ENCODE measurements at regions not wholly inside any gene's neighbourhood (a gene's known extent, or its start where the extent isn't known, plus 50 kb on each side); places are given as distances from the start of the nearest gene placed in this dataset.

- in situ Hi-C loops (cut with MboI; ENCODE audit: low sequenced_read_pairs) = no loop called here
- DNase-seq (ENCODE audit: low spot score in 2 of 2) = no peak
- no peaks in the 10 kb centered on the region for H3K4me1 ChIP-seq
- H3K9me3 ChIP-seq = no peaks in the 10 kb centered on the region
- peaks cover 11% of the 10 kb centered on the region for H3K27me3 ChIP-seq (ENCODE audit: low read depth)
- H3K4me3 ChIP-seq = no peak overlapping the region
- H3K36me3 ChIP-seq (replicated peaks) = no peaks in the 10 kb centered on the region
Measured at GRCh38 chr7:93008833-93009232, 108.9 kb downstream of the SAMD9 start.

- H3K27me3 ChIP-seq (ENCODE audit: low read depth) = peaks cover 8% of the 10 kb centered on the region
- no peaks in the 10 kb centered on the region for H3K36me3 ChIP-seq (replicated peaks)
- DNase-seq (ENCODE audit: low spot score in 2 of 2) = no peak
- H3K9me3 ChIP-seq = no peaks in the 10 kb centered on the region
- H3K4me3 ChIP-seq = no peak overlapping the region
- no peaks in the 10 kb centered on the region for H3K4me1 ChIP-seq
- in situ Hi-C loops (cut with MboI; ENCODE audit: low sequenced_read_pairs) = no loop called here
Measured at GRCh38 chr7:93006480-93007095, 111.2 kb downstream of the SAMD9 start.

- H3K9me3 ChIP-seq = no peaks in the 10 kb centered on the region
- DNase-seq (ENCODE audit: low spot score in 2 of 2) = no peak
- no peaks in the 10 kb centered on the region for H3K36me3 ChIP-seq (replicated peaks)
- no peak overlapping the region for H3K4me3 ChIP-seq
- H3K4me1 ChIP-seq = no peaks in the 10 kb centered on the region
- peaks cover 3% of the 10 kb centered on the region; the same call in 1 of the 2 replicates for H3K27me3 ChIP-seq (ENCODE audit: low read depth)
- in situ Hi-C loops (cut with MboI; ENCODE audit: low sequenced_read_pairs) = no loop called here
Measured at GRCh38 chr7:93004906-93005305, 112.9 kb downstream of the SAMD9 start.

- H3K27me3 ChIP-seq (ENCODE audit: low read depth) = no peaks in the 10 kb centered on the region; the same call in none of the 2 replicates
Measured at GRCh38 chr7:92997719-92998118, 120.1 kb downstream of the SAMD9 start.

DNA sequence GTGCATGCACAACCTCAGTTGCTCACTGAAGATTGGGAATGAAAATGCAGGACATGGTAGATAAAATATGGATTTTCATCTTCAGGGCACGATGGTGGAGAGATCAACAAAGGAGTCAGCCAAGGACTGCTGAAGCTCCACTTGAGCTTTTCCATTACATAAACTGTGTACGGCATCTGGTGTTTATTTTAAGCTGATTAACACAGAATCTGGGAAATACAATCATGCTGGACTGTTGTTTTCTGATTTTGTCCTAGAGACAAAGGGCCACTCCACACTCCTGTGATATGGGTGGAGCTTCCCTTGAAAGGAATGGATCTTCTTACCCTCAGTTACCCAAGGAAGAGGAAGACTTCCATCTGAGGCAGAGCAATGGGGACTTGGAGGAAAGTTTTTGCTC lies 120.6 kb downstream of the SAMD9 start:
- no peaks in the 10 kb centered on the region for H3K4me1 ChIP-seq
- in situ Hi-C loops (cut with MboI; ENCODE audit: low sequenced_read_pairs) = no loop called here

More at GRCh38 chr7:92997719-92998118, 120.1 kb downstream of the SAMD9 start:
- H3K4me3 ChIP-seq = no peak overlapping the region
- H3K36me3 ChIP-seq (replicated peaks) = no peaks in the 10 kb centered on the region
- DNase-seq (ENCODE audit: low spot score in 2 of 2) = no peak
- in situ Hi-C loops (cut with MboI; ENCODE audit: low sequenced_read_pairs) = no loop called here
- no peaks in the 10 kb centered on the region for H3K4me1 ChIP-seq
- no peaks in the 10 kb centered on the region for H3K9me3 ChIP-seq

GRCh38 chr7:92994901-92995300 lies 122.9 kb downstream of the SAMD9 start:
- no peak overlapping the region for H3K4me3 ChIP-seq

More for the DNA sequence above, 120.6 kb downstream of the SAMD9 start:
- H3K36me3 ChIP-seq (replicated peaks) = no peaks in the 10 kb centered on the region
- H3K27me3 ChIP-seq (ENCODE audit: low read depth) = no peaks in the 10 kb centered on the region; the same call in none of the 2 replicates
- no peak overlapping the region for H3K4me3 ChIP-seq
- no peaks in the 10 kb centered on the region for H3K9me3 ChIP-seq
- DNase-seq (ENCODE audit: low spot score in 2 of 2) = no peak

GRCh38 chr7:92992932-92993331 lies 124.8 kb downstream of the SAMD9 start:
- Histone ChIP-seq H3K9me3 (no peaks in the 10 kb centered on the region), H3K4me1 (no peaks in the 10 kb centered on the region), H3K36me3 (replicated peaks) (no peaks in the 10 kb centered on the region), H3K4me3 (no peak overlapping the region), H3K27me3 (ENCODE audit: low read depth) (no peaks in the 10 kb centered on the region; the same call in none of the 2 replicates)
- in situ Hi-C loops (cut with MboI; ENCODE audit: low sequenced_read_pairs) = no loop called here
- DNase-seq (ENCODE audit: low spot score in 2 of 2) = no peak

More at GRCh38 chr7:92994901-92995300, 122.9 kb downstream of the SAMD9 start:
- in situ Hi-C loops (cut with MboI; ENCODE audit: low sequenced_read_pairs) = no loop called here
- Histone ChIP-seq H3K9me3 (no peaks in the 10 kb centered on the region), H3K36me3 (replicated peaks) (no peaks in the 10 kb centered on the region), H3K4me1 (no peaks in the 10 kb centered on the region), H3K27me3 (ENCODE audit: low read depth) (no peaks in the 10 kb centered on the region; the same call in none of the 2 replicates)
- no peak for DNase-seq (ENCODE audit: low spot score in 2 of 2)

GRCh38 chr7:92992483-92992882 lies 125.3 kb downstream of the SAMD9 start:
- no peak for DNase-seq (ENCODE audit: low spot score in 2 of 2)
- Histone ChIP-seq H3K27me3 (ENCODE audit: low read depth) (no peaks in the 10 kb centered on the region; the same call in none of the 2 replicates), H3K9me3 (no peaks in the 10 kb centered on the region), H3K36me3 (replicated peaks) (no peaks in the 10 kb centered on the region), H3K4me1 (no peaks in the 10 kb centered on the region), H3K4me3 (no peak overlapping the region)
- in situ Hi-C loops (cut with MboI; ENCODE audit: low sequenced_read_pairs) = no loop called here

GRCh38 chr7:92991190-92991589 lies 126.6 kb downstream of the SAMD9 start:
- Histone ChIP-seq H3K4me1 (no peaks in the 10 kb centered on the region), H3K9me3 (no peaks in the 10 kb centered on the region), H3K4me3 (no peak overlapping the region), H3K36me3 (replicated peaks) (no peaks in the 10 kb centered on the region), H3K27me3 (ENCODE audit: low read depth) (no peaks in the 10 kb centered on the region; the same call in none of the 2 replicates)
- no peak for DNase-seq (ENCODE audit: low spot score in 2 of 2)
- in situ Hi-C loops (cut with MboI; ENCODE audit: low sequenced_read_pairs) = no loop called here

- Histone ChIP-seq H3K4me1 (no peaks in the 10 kb centered on the region), H3K4me3 (no peak overlapping the region), H3K36me3 (replicated peaks) (no peaks in the 10 kb centered on the region), H3K27me3 (ENCODE audit: low read depth) (no peaks in the 10 kb centered on the region; the same call in none of the 2 replicates), H3K9me3 (no peaks in the 10 kb centered on the region)
- in situ Hi-C loops (cut with MboI; ENCODE audit: low sequenced_read_pairs) = no loop called here
- DNase-seq (ENCODE audit: low spot score in 2 of 2) = no peak
Measured at GRCh38 chr7:92988941-92989545, 128.7 kb downstream of the SAMD9 start.

- Histone ChIP-seq H3K9me3 (no peaks in the 10 kb centered on the region), H3K27me3 (ENCODE audit: low read depth) (no peaks in the 10 kb centered on the region; the same call in 1 of the 2 replicates), H3K4me3 (no peak overlapping the region), H3K36me3 (replicated peaks) (no peaks in the 10 kb centered on the region), H3K4me1 (no peaks in the 10 kb centered on the region)
- in situ Hi-C loops (cut with MboI; ENCODE audit: low sequenced_read_pairs) = no loop called here
- DNase-seq (ENCODE audit: low spot score in 2 of 2) = no peak
Measured at GRCh38 chr7:92988051-92988450, 129.7 kb downstream of the SAMD9 start.

GRCh38 chr7:92987538-92987937 lies 130.2 kb downstream of the SAMD9 start:
- Histone ChIP-seq H3K4me3 (no peak overlapping the region), H3K36me3 (replicated peaks) (no peaks in the 10 kb centered on the region), H3K9me3 (no peaks in the 10 kb centered on the region), H3K4me1 (no peaks in the 10 kb centered on the region), H3K27me3 (ENCODE audit: low read depth) (no peaks in the 10 kb centered on the region; the same call in 1 of the 2 replicates)
- no peak for DNase-seq (ENCODE audit: low spot score in 2 of 2)
- in situ Hi-C loops (cut with MboI; ENCODE audit: low sequenced_read_pairs) = no loop called here

DNA sequence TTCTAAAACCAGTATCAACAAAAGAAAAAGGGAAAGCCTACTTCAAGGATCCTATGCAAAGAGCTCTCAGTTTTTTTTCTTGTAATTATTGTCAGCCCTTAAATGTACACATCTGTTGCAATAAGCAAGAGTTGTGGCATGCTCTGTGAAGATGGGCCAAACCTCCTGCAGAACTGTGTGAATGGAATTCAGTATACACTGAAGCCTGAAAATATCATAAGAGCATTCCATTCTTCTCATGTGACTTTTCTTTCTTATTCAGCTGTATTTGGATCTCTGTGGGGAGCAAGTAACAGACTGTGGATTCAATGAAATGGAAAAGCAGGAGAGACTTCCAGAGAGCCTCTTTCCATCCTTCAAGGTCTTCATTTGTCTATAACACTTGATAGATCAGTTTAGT lies 130.7 kb downstream of the SAMD9 start:
- no peak for DNase-seq (ENCODE audit: low spot score in 2 of 2)
- no peaks in the 10 kb centered on the region for H3K4me1 ChIP-seq
- in situ Hi-C loops (cut with MboI; ENCODE audit: low sequenced_read_pairs) = no loop called here
- H3K4me3 ChIP-seq = no peak overlapping the region
- no peaks in the 10 kb centered on the region for H3K36me3 ChIP-seq (replicated peaks)
- no peaks in the 10 kb centered on the region for H3K27me3 ChIP-seq (ENCODE audit: low read depth)
- no peaks in the 10 kb centered on the region for H3K9me3 ChIP-seq

DNA sequence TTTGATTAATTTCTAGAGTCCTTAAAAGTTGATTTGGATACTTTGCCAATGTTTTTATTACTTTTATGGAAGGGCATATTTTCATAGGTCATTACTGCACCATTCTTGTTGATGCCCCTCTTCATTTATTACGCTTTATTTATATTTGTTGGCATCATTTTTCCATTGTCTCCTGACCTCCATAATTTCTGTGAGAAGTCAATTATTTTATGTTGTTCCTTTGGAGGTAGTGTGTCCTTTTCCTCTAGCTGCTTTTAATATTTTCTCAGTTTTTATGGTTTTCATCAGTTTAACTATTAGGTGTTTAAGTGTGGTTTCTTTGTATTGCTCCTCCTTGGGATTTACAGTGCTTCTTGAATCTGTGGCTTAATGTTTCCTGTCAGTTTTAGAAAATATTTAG lies 134.9 kb downstream of the SAMD9 start:
- no peak for DNase-seq (ENCODE audit: low spot score in 2 of 2)
- Histone ChIP-seq H3K36me3 (replicated peaks) (no peaks in the 10 kb centered on the region), H3K4me1 (no peaks in the 10 kb centered on the region), H3K27me3 (ENCODE audit: low read depth) (no peaks in the 10 kb centered on the region), H3K4me3 (no peak overlapping the region), H3K9me3 (no peaks in the 10 kb centered on the region)
- in situ Hi-C loops (cut with MboI; ENCODE audit: low sequenced_read_pairs) = no loop called here
